ENCODE measurements at regions not wholly inside any gene's neighbourhood (a gene's known extent, or its start where the extent isn't known, plus 50 kb on each side); places are given as distances from the start of the nearest gene placed in this dataset.
"Not testable (repeated sequence)": the region's sequence is repeated elsewhere in the genome, so short reads cannot be mapped to it uniquely, and the experiment has no call there.

DNA sequence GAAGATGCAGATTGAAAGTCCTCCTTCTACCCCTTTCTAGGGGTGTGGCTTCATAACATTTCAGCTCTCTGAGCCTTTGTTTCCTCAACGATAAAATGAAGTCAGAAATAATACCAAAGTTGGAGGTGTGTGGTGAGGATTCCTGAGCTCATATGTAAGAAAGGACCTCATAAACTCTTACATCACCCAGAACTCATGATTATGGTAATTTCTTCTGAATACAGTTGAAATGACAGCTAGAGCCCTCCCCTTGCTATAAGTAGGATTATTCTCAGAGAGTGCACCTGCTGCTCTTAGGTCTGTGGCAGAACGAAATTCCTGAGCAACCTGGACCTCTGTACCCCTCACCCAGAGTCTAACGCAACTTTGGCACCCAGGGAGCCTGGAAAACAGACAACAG lies 291.4 kb upstream of the KLF4 start:
- no peak overlapping the region for H2AFZ ChIP-seq (ENCODE audit: low read depth, low read length)
- H3K4me1 ChIP-seq (ENCODE audit: low read length) = no peaks in the 10 kb centered on the region
- H3K27me3 ChIP-seq (ENCODE audit: low read depth, low read length) = no peaks in the 10 kb centered on the region
- no peak overlapping the region for H3K9ac ChIP-seq (ENCODE audit: low read length)
- no peak overlapping the region for H3K4me3 ChIP-seq (ENCODE audit: low read length)
- no peaks in the 10 kb centered on the region for H4K20me1 ChIP-seq (ENCODE audit: insufficient read depth, low read length)
- H3K9me3 ChIP-seq (ENCODE audit: insufficient read depth, low read length) = no peaks in the 10 kb centered on the region
- H3K36me3 ChIP-seq (replicated peaks; ENCODE audit: low read depth, low read length) = no peaks in the 10 kb centered on the region
- no peak overlapping the region for H3K27ac ChIP-seq (ENCODE audit: low read length)
- H3K79me2 ChIP-seq (ENCODE audit: low read length) = no peaks in the 10 kb centered on the region
- H3K4me2 ChIP-seq (ENCODE audit: low read length) = no peak overlapping the region
- no peak for TF ChIP-seq EZH2phosphoT487 (IDR thresholded peaks at IDR 0.05; ENCODE audit: low read depth)
- TF ChIP-seq, protein P1, sequence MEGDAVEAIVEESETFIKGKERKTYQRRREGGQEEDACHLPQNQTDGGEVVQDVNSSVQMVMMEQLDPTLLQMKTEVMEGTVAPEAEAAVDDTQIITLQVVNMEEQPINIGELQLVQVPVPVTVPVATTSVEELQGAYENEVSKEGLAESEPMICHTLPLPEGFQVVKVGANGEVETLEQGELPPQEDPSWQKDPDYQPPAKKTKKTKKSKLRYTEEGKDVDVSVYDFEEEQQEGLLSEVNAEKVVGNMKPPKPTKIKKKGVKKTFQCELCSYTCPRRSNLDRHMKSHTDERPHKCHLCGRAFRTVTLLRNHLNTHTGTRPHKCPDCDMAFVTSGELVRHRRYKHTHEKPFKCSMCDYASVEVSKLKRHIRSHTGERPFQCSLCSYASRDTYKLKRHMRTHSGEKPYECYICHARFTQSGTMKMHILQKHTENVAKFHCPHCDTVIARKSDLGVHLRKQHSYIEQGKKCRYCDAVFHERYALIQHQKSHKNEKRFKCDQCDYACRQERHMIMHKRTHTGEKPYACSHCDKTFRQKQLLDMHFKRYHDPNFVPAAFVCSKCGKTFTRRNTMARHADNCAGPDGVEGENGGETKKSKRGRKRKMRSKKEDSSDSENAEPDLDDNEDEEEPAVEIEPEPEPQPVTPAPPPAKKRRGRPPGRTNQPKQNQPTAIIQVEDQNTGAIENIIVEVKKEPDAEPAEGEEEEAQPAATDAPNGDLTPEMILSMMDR (IDR thresholded peaks at IDR 0.05; ENCODE audit: low read depth, low read length) = no peak

- no peak overlapping the region for H3K9ac ChIP-seq (ENCODE audit: low read length)
- H3K4me3 ChIP-seq (ENCODE audit: low read length) = no peak overlapping the region
- no peak overlapping the region for H2AFZ ChIP-seq (ENCODE audit: low read depth, low read length)
- H3K79me2 ChIP-seq (ENCODE audit: low read length) = no peaks in the 10 kb centered on the region
- H3K9me3 ChIP-seq (ENCODE audit: insufficient read depth, low read length) = no peaks in the 10 kb centered on the region
- H3K4me1 ChIP-seq (ENCODE audit: low read length) = no peaks in the 10 kb centered on the region
- H3K36me3 ChIP-seq (replicated peaks; ENCODE audit: low read depth, low read length) = no peaks in the 10 kb centered on the region
- no peak overlapping the region for H3K4me2 ChIP-seq (ENCODE audit: low read length)
- H4K20me1 ChIP-seq (ENCODE audit: insufficient read depth, low read length) = no peaks in the 10 kb centered on the region
- no peak overlapping the region for H3K27ac ChIP-seq (ENCODE audit: low read length)
- H3K27me3 ChIP-seq (ENCODE audit: low read depth, low read length) = no peaks in the 10 kb centered on the region
- TF ChIP-seq EZH2phosphoT487 (IDR thresholded peaks at IDR 0.05; ENCODE audit: low read depth) = no peak
- TF ChIP-seq, protein P1 (IDR thresholded peaks at IDR 0.05; ENCODE audit: low read depth, low read length) = no peak
Observed at GRCh38 chr9:107779731-107780130, 290.2 kb upstream of the KLF4 start.

GRCh38 chr9:107778661-107779060 lies 289.1 kb upstream of the KLF4 start:
- TF ChIP-seq, protein P1 (IDR thresholded peaks at IDR 0.05; ENCODE audit: low read depth, low read length) = no peak
- TF ChIP-seq EZH2phosphoT487 (IDR thresholded peaks at IDR 0.05; ENCODE audit: low read depth) = no peak
- Histone ChIP-seq H3K9me3 (ENCODE audit: insufficient read depth, low read length) (no peaks in the 10 kb centered on the region), H3K27ac (ENCODE audit: low read length) (no peak overlapping the region), H4K20me1 (ENCODE audit: insufficient read depth, low read length) (no peaks in the 10 kb centered on the region), H3K4me3 (ENCODE audit: low read length) (no peak overlapping the region), H3K36me3 (replicated peaks; ENCODE audit: low read depth, low read length) (no peaks in the 10 kb centered on the region), H3K4me2 (ENCODE audit: low read length) (no peak overlapping the region), H3K79me2 (ENCODE audit: low read length) (no peaks in the 10 kb centered on the region), H3K4me1 (ENCODE audit: low read length) (no peaks in the 10 kb centered on the region), H3K9ac (ENCODE audit: low read length) (no peak overlapping the region), H2AFZ (ENCODE audit: low read depth, low read length) (no peak overlapping the region), H3K27me3 (ENCODE audit: low read depth, low read length) (no peaks in the 10 kb centered on the region)

DNA sequence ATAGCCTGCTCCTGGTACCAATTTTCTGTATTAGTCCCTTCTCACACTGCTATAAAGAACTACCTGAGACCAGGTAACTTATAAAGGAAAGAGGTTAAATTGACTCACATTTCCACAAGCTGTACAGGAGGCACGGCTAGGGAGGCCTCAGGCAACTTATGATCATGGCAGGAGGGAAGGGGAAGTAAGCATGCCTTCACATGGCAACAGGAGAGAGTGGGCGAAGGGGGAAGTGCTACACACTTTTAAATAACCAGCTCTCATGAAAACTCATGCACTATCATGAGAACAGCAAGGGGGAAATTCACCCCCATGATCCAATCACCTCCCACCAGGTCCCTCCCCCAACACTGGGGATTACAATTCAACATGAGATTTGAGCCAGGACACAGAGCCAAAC lies 284.5 kb upstream of the KLF4 start:
- H3K9ac ChIP-seq (ENCODE audit: low read length); H3K9me3 ChIP-seq (ENCODE audit: insufficient read depth, low read length); H2AFZ ChIP-seq (ENCODE audit: low read depth, low read length); H3K36me3 ChIP-seq (replicated peaks; ENCODE audit: low read depth, low read length); H3K27ac ChIP-seq (ENCODE audit: low read length); H3K4me1 ChIP-seq (ENCODE audit: low read length); H3K27me3 ChIP-seq (ENCODE audit: low read depth, low read length); H3K4me3 ChIP-seq (ENCODE audit: low read length); H3K79me2 ChIP-seq (ENCODE audit: low read length); H3K4me2 ChIP-seq (ENCODE audit: low read length); H4K20me1 ChIP-seq (ENCODE audit: insufficient read depth, low read length): not testable (repeated sequence)

DNA sequence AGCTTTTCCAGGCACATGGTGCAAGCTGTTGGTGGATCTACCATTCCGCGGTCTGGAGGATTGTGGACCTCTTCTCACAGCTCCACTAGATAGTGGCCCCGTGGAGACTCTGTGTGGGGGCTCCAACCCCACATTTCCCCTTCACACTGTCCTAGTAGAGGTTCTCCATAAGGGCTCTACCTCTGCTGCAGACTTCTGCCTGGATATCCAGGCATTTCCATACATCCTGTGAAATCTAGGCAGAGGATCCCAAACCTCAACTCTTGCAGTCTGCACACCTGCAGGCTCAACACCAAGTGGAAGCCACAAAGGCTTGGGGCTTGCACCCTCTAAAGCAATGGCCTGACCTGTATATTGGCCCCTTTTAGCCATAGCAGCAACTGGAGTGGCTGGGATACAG lies 283.4 kb upstream of the KLF4 start:
- H2AFZ ChIP-seq (ENCODE audit: low read depth, low read length) = no peak overlapping the region
- H3K4me3 ChIP-seq (ENCODE audit: low read length) = no peak overlapping the region
- H3K27me3 ChIP-seq (ENCODE audit: low read depth, low read length) = no peaks in the 10 kb centered on the region
- no peak overlapping the region for H3K27ac ChIP-seq (ENCODE audit: low read length)
- H4K20me1 ChIP-seq (ENCODE audit: insufficient read depth, low read length) = no peaks in the 10 kb centered on the region
- no peak overlapping the region for H3K4me2 ChIP-seq (ENCODE audit: low read length)
- no peak overlapping the region for H3K9ac ChIP-seq (ENCODE audit: low read length)
- H3K79me2 ChIP-seq (ENCODE audit: low read length) = no peaks in the 10 kb centered on the region
- H3K9me3 ChIP-seq (ENCODE audit: insufficient read depth, low read length) = no peaks in the 10 kb centered on the region
- no peaks in the 10 kb centered on the region for H3K36me3 ChIP-seq (replicated peaks; ENCODE audit: low read depth, low read length)
- TF ChIP-seq EZH2phosphoT487 (IDR thresholded peaks at IDR 0.05; ENCODE audit: low read depth) = no peak
- TF ChIP-seq, protein P1 (IDR thresholded peaks at IDR 0.05; ENCODE audit: low read depth, low read length) = no peak
- H3K4me1 ChIP-seq (ENCODE audit: low read length) = no peaks in the 10 kb centered on the region
